GM21737 (cell line): ENCODE measurements at regions not wholly inside any gene's neighbourhood (a gene's known extent, or its start where the extent isn't known, plus 50 kb on each side); places are given as distances from the start of the nearest gene placed in this dataset.
A peak's percentile ranks its signal among the peaks of the same experiment; 100 is the strongest.

Experiments used
- ATAC-seq: cut with Tn5 transposase; IDR thresholded peaks from one replicate; pipeline ENCODE4 v1.9.1; 2021; ENCODE audit warnings: mild to moderate bottlenecking, moderate library complexity; ENCODE audit not compliant: unreplicated experiment

DNA sequence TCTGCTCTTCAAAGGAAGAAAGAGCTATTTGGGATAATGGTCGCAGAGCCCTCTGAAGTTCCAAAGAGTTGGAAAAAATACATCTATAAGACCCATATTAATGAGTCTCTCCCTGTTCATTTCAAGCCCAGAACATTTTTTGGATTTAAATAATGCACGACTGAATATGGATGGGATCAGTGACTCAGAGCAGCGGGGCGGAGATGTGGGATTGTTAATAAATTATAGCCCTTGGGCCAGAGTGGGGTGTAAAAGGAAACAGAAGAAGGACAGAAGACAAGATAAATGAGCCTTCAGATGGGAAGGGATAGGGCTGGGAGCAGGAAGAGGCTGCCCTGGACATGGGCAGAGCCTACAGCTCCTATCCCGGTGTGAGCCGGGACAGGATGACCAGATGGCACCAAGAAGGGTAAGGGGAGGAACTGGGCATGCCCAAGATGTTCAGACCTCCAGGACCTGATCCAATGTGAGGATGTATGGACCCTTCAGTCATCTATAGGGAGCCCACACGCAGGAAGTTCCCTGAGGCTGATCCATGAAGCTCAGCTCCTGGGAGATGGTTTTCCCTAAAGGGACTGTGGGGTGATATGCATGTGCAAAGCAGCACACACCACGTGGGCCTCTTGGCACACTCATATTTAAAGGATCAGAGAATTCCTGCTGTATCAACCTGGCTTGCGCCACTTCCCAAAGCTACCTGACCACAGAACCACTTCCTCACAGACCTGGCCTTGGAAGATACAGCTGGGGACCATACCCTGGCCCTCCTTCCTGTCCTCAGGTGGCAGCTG, 96.1 kb upstream of the PLXNA4 start:
- ATAC-seq: no peak

GRCh38 chr7:132666774-132667172, 90.5 kb upstream of the PLXNA4 start:
- no peak for ATAC-seq

- no peak for ATAC-seq
Measured at GRCh38 chr7:132666071-132666773, 90.0 kb upstream of the PLXNA4 start.

- no peak for ATAC-seq
Measured at GRCh38 chr7:132656846-132657776, 80.8 kb upstream of the PLXNA4 start.

- no peak for ATAC-seq
Measured at GRCh38 chr7:132656341-132656740, 80.1 kb upstream of the PLXNA4 start.

GRCh38 chr7:132655131-132655727, 79.0 kb upstream of the PLXNA4 start:
- peak; percentile 39 for ATAC-seq

DNA sequence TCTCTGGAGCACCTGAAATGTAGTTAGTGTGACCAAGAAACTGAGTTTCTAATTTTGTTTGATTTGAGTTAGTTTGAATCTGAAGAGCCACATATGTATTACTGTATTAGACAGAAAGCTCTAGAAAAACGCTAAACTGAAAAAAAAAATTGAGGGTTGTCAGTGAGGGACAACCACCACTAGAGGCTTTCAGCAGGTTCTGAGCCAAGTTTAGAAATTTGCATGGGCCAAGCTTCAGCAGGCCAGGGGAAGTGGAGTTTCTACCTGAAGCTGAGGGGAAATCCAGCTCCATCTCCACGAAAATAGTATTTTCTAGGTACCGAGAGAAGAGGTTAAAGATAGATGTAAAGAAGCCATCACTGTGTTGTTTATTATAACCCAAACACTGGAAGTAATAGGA, 77.9 kb upstream of the PLXNA4 start:
- peak; percentile 53 for ATAC-seq

- ATAC-seq: peak; percentile 59
Measured at GRCh38 chr7:132653366-132653930, 77.2 kb upstream of the PLXNA4 start.

DNA sequence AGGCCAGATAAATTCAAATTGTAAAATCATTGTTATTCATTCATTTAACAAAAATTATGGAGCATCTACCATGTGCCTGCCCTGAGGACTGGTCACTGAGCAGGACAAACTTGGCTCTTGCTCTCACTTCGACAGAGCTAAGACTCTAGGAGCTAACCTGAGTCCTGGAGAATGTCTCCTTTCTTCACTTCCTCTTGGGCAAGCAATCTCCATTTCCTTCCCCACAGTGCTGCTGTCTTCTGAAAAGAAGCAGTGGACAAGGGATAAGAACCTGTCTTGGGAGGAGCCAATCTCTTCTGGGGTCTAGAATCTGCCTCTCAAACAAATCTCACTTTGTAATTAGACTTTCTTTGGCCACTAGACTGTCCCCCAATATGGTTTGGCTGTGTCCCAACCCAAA, 76.2 kb upstream of the PLXNA4 start:
- ATAC-seq: no peak

- ATAC-seq: no peak
Measured at GRCh38 chr7:132650498-132650897, 74.2 kb upstream of the PLXNA4 start.

DNA sequence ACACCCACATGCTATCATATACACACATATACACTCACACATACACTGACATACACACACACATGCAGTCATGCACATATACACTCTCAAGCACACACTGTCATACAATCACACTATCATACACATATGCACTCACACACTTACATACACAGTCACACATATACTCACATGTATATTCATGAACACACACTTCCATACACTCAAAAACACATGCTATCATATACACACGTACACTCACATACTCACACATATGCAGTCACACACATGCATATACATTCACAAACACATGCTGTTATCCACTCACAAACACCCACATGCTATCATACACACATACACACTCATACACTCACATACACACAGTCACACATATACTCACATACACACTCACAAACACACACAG, 71.0 kb upstream of the PLXNA4 start:
- ATAC-seq: no peak

DNA sequence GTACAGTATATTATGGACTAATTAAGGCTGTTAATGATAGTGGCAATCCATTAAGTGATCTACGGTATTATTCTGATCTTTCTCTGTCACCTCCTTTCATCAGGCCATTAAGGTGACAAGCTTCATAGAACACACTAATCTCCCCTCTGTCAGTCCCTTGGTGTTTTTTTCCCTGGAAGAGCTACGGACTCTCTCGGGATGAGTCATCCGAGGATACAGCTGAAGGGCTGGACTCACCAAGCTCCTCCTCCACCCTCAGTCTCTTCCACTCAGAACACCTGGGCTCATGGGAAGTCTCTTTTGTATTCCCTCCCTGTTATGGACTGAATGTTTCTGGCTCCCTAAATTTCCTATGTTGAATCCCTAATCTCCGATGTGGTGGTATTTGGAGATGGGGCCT, 69.8 kb upstream of the PLXNA4 start:
- no peak for ATAC-seq

- no peak for ATAC-seq
Measured at GRCh38 chr7:132643302-132643701, 67.0 kb upstream of the PLXNA4 start.

GRCh38 chr7:132641238-132641637, 65.0 kb upstream of the PLXNA4 start:
- ATAC-seq: no peak

GRCh38 chr7:132639983-132640382, 63.7 kb upstream of the PLXNA4 start:
- no peak for ATAC-seq

GRCh38 chr7:132638000-132638399, 61.7 kb upstream of the PLXNA4 start:
- no peak for ATAC-seq

DNA sequence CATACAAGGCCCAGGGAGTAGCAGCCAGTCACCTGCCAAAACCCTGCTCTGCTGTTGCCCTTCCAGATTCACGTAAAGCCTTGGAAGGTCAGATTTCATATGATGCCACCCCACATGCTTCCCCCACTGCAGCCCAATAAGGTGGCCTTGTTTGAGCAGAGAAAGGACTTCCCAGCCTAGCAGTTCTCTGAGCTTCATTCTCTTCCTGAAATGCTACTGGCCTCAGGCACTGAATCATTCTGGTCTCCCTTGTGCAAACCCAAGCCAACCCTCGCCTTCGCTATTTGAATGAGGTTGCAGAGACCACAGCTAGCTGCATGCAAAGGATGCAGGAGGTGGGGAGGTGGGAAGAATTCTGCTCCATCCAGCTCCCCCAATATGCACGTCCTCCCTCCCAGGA, 60.3 kb upstream of the PLXNA4 start:
- no peak for ATAC-seq

GRCh38 chr7:132635127-132635526, 58.9 kb upstream of the PLXNA4 start:
- ATAC-seq: no peak

GRCh38 chr7:132630834-132631233, 54.6 kb upstream of the PLXNA4 start:
- no peak for ATAC-seq
